Heart right ventricle (tissue), 16 donors: ENCODE measurements at regions not wholly inside any gene's neighbourhood (a gene's known extent, or its start where the extent isn't known, plus 50 kb on each side); places are given as distances from the start of the nearest gene placed in this dataset.
A peak's percentile ranks its signal among the peaks of the same experiment; 100 is the strongest.

ENCODE experiments used
- ATAC-seq, 8 donors: fragments of 200-7000 bp; cut with Tn5 transposase; one replicate each; pipeline ENCODE4 v1.9.1; 2020; ENCODE audit warnings: mild to moderate bottlenecking in 8 of 8, moderate library complexity in 8 of 8, moderate number of reproducible peaks in 1 of 8
- DNase-seq, 2 donors: peaks; one replicate each; pipeline ENCODE4 v3.0.0-alpha.2; 2020
- H3K27ac ChIP-seq, 10 donors: fragments of 200-600 bp; sonication (generic) in 2 of 10; one replicate each; pipeline versions ENCODE4 v1.5.0 to v1.8.0; 2020 to 2022; ENCODE audit warnings: mild to moderate bottlenecking in 3 of 10
- H3K27me3 ChIP-seq, 7 donors: fragments of 200-600 bp; one replicate each; pipeline ENCODE4 v1.8.0; 2021 to 2022; ENCODE audit warnings: mild to moderate bottlenecking in 2 of 7
- H3K36me3 ChIP-seq, 9 donors: fragments of 200-600 bp; sonication (generic) in 1 of 9; one replicate each; pipeline versions ENCODE4 v1.5.0 to v1.8.0; 2020 to 2022; ENCODE audit warnings: mild to moderate bottlenecking in 2 of 9
- H3K4me1 ChIP-seq, 9 donors: fragments of 200-600 bp; sonication (generic) in 1 of 9; one replicate each; pipeline versions ENCODE4 v1.5.0 to v1.8.0; 2020 to 2022; ENCODE audit warnings: mild to moderate bottlenecking in 4 of 9
- H3K4me3 ChIP-seq, 10 donors: fragments of 200-600 bp; sonication (generic) in 2 of 10; one replicate each; pipeline versions ENCODE4 v1.5.0 to v1.8.0; 2020 to 2022; ENCODE audit warnings: mild to moderate bottlenecking in 7 of 10, moderate library complexity in 2 of 10
- H3K9me3 ChIP-seq, 11 donors: fragments of 200-600 bp in 10 of 11; sonication (generic) in 2 of 11; one replicate each; pipeline versions ENCODE4 v1.5.0 to v1.8.0; 2013 to 2022; ENCODE audit warnings: mild to moderate bottlenecking in 2 of 11, control low read depth in 1 of 11, moderate library complexity in 1 of 11
- CTCF ChIP-seq, 9 donors: fragments of 200-600 bp; sonication (generic) in 2 of 9; IDR thresholded peaks; one replicate each; pipeline versions ENCODE4 v1.5.0 to v1.8.0; 2021 to 2022; ENCODE audit warnings: antibody characterized with exemption in 9 of 9, mild to moderate bottlenecking in 5 of 9, moderate library complexity in 1 of 9
- WGBS, 2 donors: extraction: QIAGEN DNeasy Blood & Tissue Kit; methylation state at CpG; one replicate each; pipeline ENCODE4 v1.1.7; 2013; ENCODE audit warnings: inconsistent platforms in 1 of 2; 5-methylcytosine and 5-hydroxymethylcytosine counted together
- intact Hi-C, 10 donors: fragments of 100-400 bp; cut with DNase I; formaldehyde crosslinking; loops; one replicate each; pipeline versions ENCODE4 v1.11.1 to v1.14.2; 2022
- donor health status: Arrhythmogenic right ventricular cardiomyopathy.
- donor health status: ischemic (EF 13 %, LVEDD 7.1; RV severe dilation, severe dysfunction).
- donor health status: healthy with polysubstance abuse.
- donor health status: DM: no; HTN: yes; CAD: no.
- donor health status: DM: no; HTN: no; CAD: no.
- donor health status: ischemic (EF 25% LVEDD 6.9; RV normal size, moderate dysfunction).
- donor health status: ischemic (EF 25% LVEDD 5.7; RV mildly dilated, moderate dysfunction).
- donor health status: healthy.
- donor health status: DM: yes; HTN: yes; CAD: no.
- donor health status: Ischemic cardiomyopathy.
- donor health status: ischemic (EF 35%, LVEDD 5.7; RV mildly dilated, moderate dysfunction).
- donor health status: nonischemic (EF 11% LVEDD 7.7; RV severe dilation, severe dysfunction).
- donor health status: DM: yes; HTN: yes; CAD: no.
- donor health status: PGD.
- donor health status: ischemic (EF 29% LVEDD 5.4; RV normal size, mild dysfunction).
- donor health status: nonischemic (EF 23%, LVEDD 6.1; RV moderate dilation, normal function).

- ATAC-seq = no peak
- DNase-seq = no peak
- Histone ChIP-seq H3K27ac (no peak overlapping the region), H3K4me1 (peaks cover 0 to 5% (median 0%) of the 10 kb centered on the region in 9 donors), H3K9me3 (peaks cover 0 to 31% (median 16%) of the 10 kb centered on the region in 11 donors), H3K27me3 (no peaks in the 10 kb centered on the region), H3K36me3 (no peaks in the 10 kb centered on the region), H3K4me3 (no peak overlapping the region)
- TF ChIP-seq CTCF (IDR thresholded peaks at IDR 0.05) = no peak
- intact Hi-C loops = no loop called here
- 95 to 97% methylated on average over 2 of the region's 2 CpGs for WGBS, 2 donors
These were observed 100.3 kb upstream of the NCKAP5 start for GRCh38 chr2:133668547-133668946.

- peaks cover 0 to 21% (median 9%) of the 10 kb centered on the region in 11 donors for H3K9me3 ChIP-seq
- peak overlapping the region in 4 of 10 donors; percentile 31 to 48 (median 40) for H3K4me3 ChIP-seq
- H3K27ac ChIP-seq = peak overlapping the region in 5 of 10 donors; percentile 76 to 82 (median 79)
- DNase-seq = no peak
- no peak for TF ChIP-seq CTCF (IDR thresholded peaks at IDR 0.05)
- intact Hi-C loops = loop anchor here in 3 of 10 donors (5.0 to 10.0 kb wide), 4 partner anchors 36 to 109 kb away; partner anchors contain the start of gene NCKAP5 (in 1 of the 3)
- no peak for ATAC-seq
- H3K27me3 ChIP-seq = no peaks in the 10 kb centered on the region
- peaks cover 2 to 38% (median 20%) of the 10 kb centered on the region in 9 donors for H3K4me1 ChIP-seq
- H3K36me3 ChIP-seq = no peaks in the 10 kb centered on the region
- WGBS, 2 donors = 42 to 53% methylated on average over 6 of the region's 6 CpGs
These were observed 105.1 kb upstream of the NCKAP5 start for GRCh38 chr2:133673305-133673905.

- Histone ChIP-seq H3K4me1 (peaks cover 2 to 38% (median 20%) of the 10 kb centered on the region in 9 donors), H3K27me3 (no peaks in the 10 kb centered on the region), H3K9me3 (peaks cover 0 to 14% (median 2%) of the 10 kb centered on the region in 11 donors), H3K4me3 (peak overlapping the region in 7 of 10 donors; percentile 4 to 48 (median 35)), H3K27ac (peak overlapping the region in 9 of 10 donors; percentile 4 to 82 (median 76)), H3K36me3 (no peaks in the 10 kb centered on the region)
- DNase-seq (no peak), ATAC-seq (no peak)
- TF ChIP-seq CTCF (IDR thresholded peaks at IDR 0.05) = no peak
- WGBS, 2 donors = 72 to 76% methylated on average over 4 of the region's 4 CpGs
- intact Hi-C loops = loop anchor here in 3 of 10 donors (5.0 to 10.0 kb wide), 4 partner anchors 37 to 109 kb away; partner anchors contain the start of gene NCKAP5 (in 1 of the 3)
These were observed 105.8 kb upstream of the NCKAP5 start for GRCh38 chr2:133674066-133674432.

GRCh38 chr2:133674433-133675331 is 106.4 kb upstream of the NCKAP5 start:
- Histone ChIP-seq H3K36me3 (no peaks in the 10 kb centered on the region), H3K4me1 (peaks cover 2 to 38% (median 20%) of the 10 kb centered on the region in 9 donors), H3K9me3 (peaks cover 0 to 8% (median 0%) of the 10 kb centered on the region in 11 donors), H3K27me3 (no peaks in the 10 kb centered on the region), H3K4me3 (peak overlapping the region in 9 of 10 donors; percentile 4 to 48 (median 31)), H3K27ac (peak overlapping the region; percentile 4 to 82 (median 75))
- peak; percentile 25 to 43 for DNase-seq
- peak; percentile 42 to 76 (median 66) for ATAC-seq
- intact Hi-C loops = loop anchor here in 4 of 10 donors (5.0 to 10.0 kb wide), 6 partner anchors 37 to 110 kb away; partner anchors contain the start of gene NCKAP5 (in 1 of the 4)
- TF ChIP-seq CTCF (IDR thresholded peaks at IDR 0.05) = no peak
- 7 to 8% methylated on average over 21 of the region's 21 CpGs for WGBS, 2 donors
